Bronchial epithelial cell (primary cell): ENCODE measurements at regions not wholly inside any gene's neighbourhood (a gene's known extent, or its start where the extent isn't known, plus 50 kb on each side); places are given as distances from the start of the nearest gene placed in this dataset.

Source experiments
- DNase-seq: peaks from one replicate; pipeline ENCODE4 v3.0.0-alpha.2; 2010; ENCODE audit warnings: low read depth
- FAIRE-seq: peaks from 2 replicates; lab custom pipeline; 2011; peaks lifted over from hg19 to GRCh38; lab: Jason Lieb, UNC
- H3K27me3 ChIP-seq: 2 replicates; pipeline ENCODE4 v1.5.1; 2011; ENCODE audit warnings: low read length; ENCODE audit not compliant: control insufficient read depth, insufficient read depth
- H3K36me3 ChIP-seq: 2 replicates; pipeline ENCODE4 v1.5.1; 2011; ENCODE audit warnings: low read length; ENCODE audit not compliant: control insufficient read depth, insufficient read depth
- H3K4me3 ChIP-seq: 2 replicates; pipeline ENCODE4 v1.5.1; 2011; ENCODE audit warnings: mild to moderate bottlenecking, low read depth, low read length, control low read depth
- CTCF ChIP-seq: IDR thresholded peaks from 2 replicates; pipeline ENCODE4 v1.5.1; 2011; ENCODE audit warnings: mild to moderate bottlenecking, moderate library complexity, low read length, control low read depth, inconsistent platforms; ENCODE audit not compliant: insufficient read depth, severe bottlenecking

- Histone ChIP-seq H3K27me3 (no peaks in the 10 kb centered on the region), H3K4me3 (no peak overlapping the region), H3K36me3 (no peaks in the 10 kb centered on the region)
- DNase-seq (peak; percentile 26), FAIRE-seq (no peak)
- no peak for TF ChIP-seq CTCF
These were observed 178.8 kb upstream of the ANKRD30A start for GRCh38 chr10:36946598-36946997.

GRCh38 chr10:36943544-36943943, 181.9 kb upstream of the ANKRD30A start:
- Histone ChIP-seq H3K4me3 (no peak overlapping the region), H3K36me3 (no peaks in the 10 kb centered on the region), H3K27me3 (no peaks in the 10 kb centered on the region)
- no peak for DNase-seq
- no peak for TF ChIP-seq CTCF
- no peak for FAIRE-seq

- TF ChIP-seq CTCF = no peak
- Histone ChIP-seq H3K27me3 (no peaks in the 10 kb centered on the region), H3K36me3 (no peaks in the 10 kb centered on the region), H3K4me3 (no peak overlapping the region)
- FAIRE-seq (no peak), DNase-seq (no peak)
These were observed 182.8 kb upstream of the ANKRD30A start for GRCh38 chr10:36942616-36943015.

- no peak for TF ChIP-seq CTCF
- H3K4me3 ChIP-seq = no peak overlapping the region
- H3K36me3 ChIP-seq = no peaks in the 10 kb centered on the region
- no peak for FAIRE-seq
- DNase-seq = no peak
- no peaks in the 10 kb centered on the region for H3K27me3 ChIP-seq
These were observed 222.4 kb upstream of the ANKRD30A start for GRCh38 chr10:36903040-36903439.

GRCh38 chr10:36899652-36900051, 225.7 kb upstream of the ANKRD30A start:
- H3K4me3 ChIP-seq = no peak overlapping the region
- no peak for TF ChIP-seq CTCF
- H3K27me3 ChIP-seq = no peaks in the 10 kb centered on the region
- FAIRE-seq (no peak), DNase-seq (no peak)
- H3K36me3 ChIP-seq = no peaks in the 10 kb centered on the region

- DNase-seq = peak; percentile 36
- Histone ChIP-seq H3K27me3 (no peaks in the 10 kb centered on the region), H3K36me3 (no peaks in the 10 kb centered on the region), H3K4me3 (no peak overlapping the region)
- TF ChIP-seq CTCF = peak; percentile 44
- peak; percentile 64 for FAIRE-seq
These were observed 236.3 kb upstream of the ANKRD30A start for GRCh38 chr10:36888925-36889573.
